GM18499 (cell line): ENCODE measurements at regions not wholly inside any gene's neighbourhood (a gene's known extent, or its start where the extent isn't known, plus 50 kb on each side); places are given as distances from the start of the nearest gene placed in this dataset.

Source experiments
- ATAC-seq: cut with Tn5 transposase; IDR thresholded peaks from one replicate; pipeline ENCODE4 v1.9.1; 2021; ENCODE audit warnings: moderate number of reproducible peaks; ENCODE audit not compliant: insufficient read depth, unreplicated experiment

DNA sequence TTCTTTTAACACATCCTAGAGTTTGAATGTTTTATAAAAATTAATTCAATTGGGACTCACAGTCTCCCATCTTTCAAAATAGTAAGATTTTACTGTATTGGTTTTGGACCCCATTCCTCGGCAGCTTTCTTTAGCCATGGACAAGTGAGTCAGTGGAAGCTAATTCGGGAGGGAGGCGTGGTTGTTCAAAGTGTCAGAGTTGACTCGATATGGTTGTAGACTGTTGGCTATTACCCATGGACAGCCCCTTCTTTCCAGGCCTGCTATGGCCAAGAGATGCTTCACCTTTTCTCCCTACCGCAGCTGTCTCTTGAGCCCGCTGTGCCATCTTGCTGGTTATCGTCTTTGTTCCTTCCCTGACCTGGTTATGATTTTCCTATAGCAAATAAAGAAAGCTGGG is 243.0 kb downstream of the CD83 start:
- no peak for ATAC-seq

- ATAC-seq, result no peak
These were observed 243.7 kb downstream of the CD83 start for GRCh38 chr6:14361297-14361696.

DNA sequence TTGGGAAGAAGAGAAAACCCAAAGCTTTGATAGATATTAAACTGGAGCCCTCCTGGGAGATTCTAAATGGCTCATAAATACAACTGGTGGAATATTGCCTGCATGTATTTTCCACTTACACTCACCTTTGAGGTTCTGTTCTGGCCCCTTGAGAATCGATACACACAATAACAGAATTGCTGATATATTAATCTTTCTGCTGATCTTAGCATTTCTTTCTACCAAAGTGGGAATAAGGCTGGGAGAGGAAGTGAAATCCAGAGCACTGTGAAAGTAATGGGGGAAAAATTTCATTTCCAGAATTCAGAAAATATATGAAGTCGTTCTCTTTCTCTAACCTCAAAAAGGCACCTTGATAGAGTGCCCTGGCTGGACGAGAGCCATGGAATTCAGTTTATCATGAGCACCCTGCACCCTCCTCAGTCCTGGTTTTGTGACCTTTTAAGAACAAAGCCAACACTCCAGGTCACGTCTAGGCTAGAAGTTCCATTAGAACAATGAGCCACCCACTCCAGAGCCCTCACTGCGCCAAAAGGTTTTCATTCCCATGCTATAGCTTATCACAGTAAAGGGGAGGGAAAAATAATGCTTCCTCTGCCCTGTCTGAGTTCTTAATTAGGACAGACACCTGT is 244.5 kb downstream of the CD83 start:
- ATAC-seq, result no peak

DNA sequence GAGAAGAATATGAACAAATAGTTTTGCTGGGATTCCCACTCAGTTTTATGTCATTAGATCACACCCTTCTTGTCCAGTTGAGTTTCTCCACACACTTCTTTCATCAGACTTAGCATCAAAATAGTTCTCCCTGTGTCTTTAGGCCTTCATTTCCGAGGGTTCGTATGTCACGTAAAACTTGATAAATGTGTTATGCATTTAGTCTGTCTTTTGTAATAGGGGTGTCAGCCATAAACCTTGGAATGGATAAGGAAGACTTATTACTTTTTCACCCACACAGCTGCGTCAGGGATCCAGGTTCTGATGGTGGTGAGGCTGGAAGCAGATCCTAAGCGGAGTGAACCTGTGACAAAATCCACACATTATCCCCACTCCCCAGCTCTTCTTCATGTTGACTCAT is 246.8 kb downstream of the CD83 start:
- no peak for ATAC-seq

GRCh38 chr6:14365393-14365792 is 247.8 kb downstream of the CD83 start:
- no peak for ATAC-seq

DNA sequence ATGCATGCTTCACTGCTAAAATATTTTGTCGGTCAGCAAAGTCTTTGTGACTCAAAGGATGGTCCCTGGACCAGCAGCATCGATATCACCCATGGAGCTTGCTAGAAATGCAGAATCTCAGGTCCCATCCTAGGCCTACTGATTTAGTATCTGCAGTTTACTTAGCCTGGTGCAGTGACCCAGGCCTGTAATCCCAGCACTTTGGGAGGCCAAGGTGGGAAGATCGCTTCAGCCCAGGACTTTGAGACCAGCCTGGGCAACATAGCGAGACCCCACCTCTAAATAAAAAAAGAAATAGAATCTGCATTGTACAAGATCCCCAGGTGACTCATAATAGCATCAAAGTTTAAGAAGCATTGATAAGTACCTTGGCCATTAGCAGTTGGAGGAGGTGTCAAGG is 248.7 kb downstream of the CD83 start:
- ATAC-seq, result no peak

- ATAC-seq, result no peak
These were observed 249.3 kb downstream of the CD83 start for GRCh38 chr6:14366872-14367271.

- ATAC-seq, result no peak
These were observed 249.7 kb downstream of the CD83 start for GRCh38 chr6:14367296-14367695.

- no peak for ATAC-seq
These were observed 252.1 kb downstream of the CD83 start for GRCh38 chr6:14369717-14370116.

GRCh38 chr6:14371530-14371929 is 254.0 kb downstream of the CD83 start:
- ATAC-seq, result no peak

DNA sequence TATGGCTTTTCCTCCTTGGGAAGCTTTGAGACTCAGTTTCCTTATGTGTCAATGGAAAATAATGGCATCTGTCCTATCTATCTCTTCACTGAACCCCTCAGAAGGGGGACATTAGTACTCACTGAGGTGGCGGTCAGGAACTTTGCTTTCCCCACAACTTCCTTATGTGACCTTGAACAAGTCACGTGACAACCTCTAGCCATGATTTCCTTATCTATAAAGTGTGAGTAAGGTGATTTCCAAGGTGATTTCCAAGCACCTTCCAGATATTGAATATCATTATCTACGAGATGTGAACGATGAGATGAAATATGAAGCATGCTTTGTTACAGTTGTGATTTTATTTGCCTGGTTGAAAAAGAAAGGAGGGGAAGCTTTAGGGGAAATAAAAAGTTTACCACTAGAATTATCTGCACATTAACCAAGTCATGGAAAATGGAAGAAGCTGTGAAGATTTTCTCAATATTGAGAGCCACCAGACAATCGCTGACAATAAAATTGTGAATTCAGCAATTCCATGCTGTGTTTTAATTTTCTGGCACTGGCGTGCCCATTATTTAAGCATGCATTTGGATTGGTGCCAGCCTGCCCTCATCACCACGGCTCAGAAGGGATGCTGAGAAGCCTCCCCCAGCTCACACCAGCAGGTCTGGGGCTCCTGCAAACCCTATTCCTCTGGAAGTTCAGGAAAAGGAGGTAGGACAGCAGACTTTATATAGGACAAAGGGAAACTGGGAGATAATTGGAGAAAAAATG is 255.3 kb downstream of the CD83 start:
- no peak for ATAC-seq

- ATAC-seq, result no peak
These were observed 256.3 kb downstream of the CD83 start for GRCh38 chr6:14373648-14374437.

DNA sequence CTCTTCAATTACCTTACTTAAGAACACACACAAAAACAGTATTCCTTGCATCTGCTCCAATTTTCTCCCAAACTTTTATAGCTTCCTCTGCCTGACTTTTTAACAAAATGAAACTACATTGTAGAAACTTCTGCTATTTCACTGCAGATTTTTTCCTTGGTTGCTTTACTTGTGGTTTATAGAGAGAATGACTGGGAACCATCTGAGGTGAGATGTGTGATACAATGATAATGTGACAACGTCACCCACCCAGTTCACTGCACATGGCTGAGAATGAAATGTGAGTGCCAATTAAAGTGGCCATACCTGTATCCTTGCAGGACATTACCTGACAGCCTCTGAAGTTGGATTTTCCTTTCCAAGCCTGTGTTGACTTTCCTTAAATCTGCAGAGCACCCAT is 258.4 kb downstream of the CD83 start:
- ATAC-seq, result no peak

GRCh38 chr6:14379568-14379967 is 262.0 kb downstream of the CD83 start:
- no peak for ATAC-seq

GRCh38 chr6:14380086-14380820 is 262.7 kb downstream of the CD83 start:
- no peak for ATAC-seq

- ATAC-seq, result no peak
These were observed 263.6 kb downstream of the CD83 start for GRCh38 chr6:14380901-14381828.

DNA sequence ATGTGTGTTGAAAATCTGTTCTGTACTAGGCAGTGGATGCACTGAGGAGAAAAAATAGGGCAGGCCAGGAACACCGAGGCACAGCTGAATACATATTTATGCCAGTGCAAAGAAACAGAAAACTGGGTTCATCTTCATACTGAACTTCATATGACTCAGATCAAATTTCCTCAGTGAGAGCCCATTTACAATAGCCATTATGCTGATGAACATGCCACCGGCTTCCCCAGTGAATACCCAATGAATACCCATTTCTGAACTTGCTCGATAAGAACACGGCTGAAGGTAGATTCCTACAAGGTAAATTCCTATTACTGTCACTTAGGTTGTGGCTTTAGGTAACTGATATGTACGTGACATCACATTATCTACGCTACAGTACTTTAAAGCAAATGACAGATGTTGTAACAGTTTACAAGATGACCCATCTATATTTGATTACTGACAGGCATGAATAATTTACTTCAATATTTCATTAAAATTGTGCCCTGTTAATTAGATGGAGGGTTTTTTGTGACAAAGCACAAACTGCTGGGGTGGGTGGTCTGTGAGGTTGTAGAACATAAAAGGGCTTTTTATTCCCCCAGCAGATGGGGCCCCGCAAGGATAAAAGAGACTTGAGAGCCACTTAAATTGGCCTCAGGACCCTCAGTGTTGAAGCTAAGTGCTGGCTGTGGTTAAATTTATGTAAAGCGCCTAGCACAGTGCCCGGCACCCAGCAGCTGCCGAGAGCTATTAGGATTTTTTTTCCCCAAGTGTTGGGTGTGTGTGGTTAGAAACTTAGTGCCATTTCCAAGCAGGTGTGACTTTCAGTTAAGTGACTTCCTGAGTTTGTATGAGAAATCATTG is 264.5 kb downstream of the CD83 start:
- no peak for ATAC-seq

DNA sequence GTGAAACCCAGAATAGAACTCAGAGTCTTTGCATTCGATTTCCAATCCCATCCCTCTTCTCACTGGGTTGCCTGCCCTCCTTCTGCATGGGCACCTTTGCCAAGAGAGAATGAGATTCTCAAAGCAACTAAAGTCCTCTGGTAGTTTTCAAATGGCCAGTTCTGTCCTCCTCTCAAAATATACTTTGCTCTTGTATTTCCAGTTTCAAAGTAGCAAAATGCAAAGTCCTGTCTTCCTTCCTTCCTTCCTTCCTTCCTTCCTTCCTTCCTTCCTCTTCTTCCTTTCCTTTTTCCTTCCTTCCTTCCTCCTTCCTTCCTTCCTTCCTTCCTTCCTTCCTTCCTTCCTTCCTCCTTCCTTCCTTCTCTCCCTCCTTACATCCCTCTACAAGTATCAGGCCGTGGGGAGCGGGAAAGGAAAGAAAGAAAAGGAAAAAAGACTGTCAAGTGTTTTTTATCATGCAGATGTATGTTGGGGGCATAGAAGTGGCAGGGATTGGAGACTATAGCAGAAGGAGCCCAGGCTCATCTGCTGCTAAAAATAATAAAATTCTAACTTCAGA is 265.2 kb downstream of the CD83 start:
- ATAC-seq, result no peak
